GM12875 (cell line): ENCODE measurements at regions not wholly inside any gene's neighbourhood (a gene's known extent, or its start where the extent isn't known, plus 50 kb on each side); places are given as distances from the start of the nearest gene placed in this dataset.

ENCODE experiments used
- H3K4me3 ChIP-seq: one replicate; pipeline ENCODE4 v1.5.1; 2011; ENCODE audit warnings: low read depth, low read length, control low read depth
- CTCF ChIP-seq: IDR thresholded peaks from 2 replicates; pipeline ENCODE4 v1.5.1; 2011; ENCODE audit warnings: low read depth, mild to moderate bottlenecking, control low read depth, inconsistent platforms, low read length, moderate library complexity, borderline replicate concordance; ENCODE audit not compliant: insufficient read depth

- H3K4me3 ChIP-seq, result no peak overlapping the region
Measured at GRCh38 chr2:3116371-3116770, 261.2 kb downstream of the EIPR1 start.

GRCh38 chr2:3115301-3116042, 262.1 kb downstream of the EIPR1 start:
- no peak for TF ChIP-seq CTCF

More at GRCh38 chr2:3116371-3116770, 261.2 kb downstream of the EIPR1 start:
- TF ChIP-seq CTCF, result no peak

GRCh38 chr2:3114406-3115185, 263.0 kb downstream of the EIPR1 start:
- no peak for TF ChIP-seq CTCF
- no peak overlapping the region for H3K4me3 ChIP-seq

More at GRCh38 chr2:3115301-3116042, 262.1 kb downstream of the EIPR1 start:
- no peak overlapping the region for H3K4me3 ChIP-seq

- TF ChIP-seq CTCF, result no peak
- no peak overlapping the region for H3K4me3 ChIP-seq
Measured at GRCh38 chr2:3113769-3114168, 263.8 kb downstream of the EIPR1 start.

GRCh38 chr2:3113122-3113521, 264.5 kb downstream of the EIPR1 start:
- H3K4me3 ChIP-seq, result no peak overlapping the region
- TF ChIP-seq CTCF, result no peak

GRCh38 chr2:3112553-3112952, 265.1 kb downstream of the EIPR1 start:
- H3K4me3 ChIP-seq, result no peak overlapping the region
- TF ChIP-seq CTCF, result no peak
